Spleen (tissue), 11 donors: ENCODE measurements at regions not wholly inside any gene's neighbourhood (a gene's known extent, or its start where the extent isn't known, plus 50 kb on each side); places are given as distances from the start of the nearest gene placed in this dataset.

Source experiments
- DNase-seq: peaks from one replicate; pipeline ENCODE4 v3.0.0-alpha.2; 2020
- H3K27ac ChIP-seq, 8 donors: fragments of 200-600 bp; sonication (generic) in 7 of 8; 1 replicate in 4 of 8; 2 replicates in 4 of 8; pipeline versions ENCODE4 v1.5.0 to v1.8.0; 2016 to 2021; ENCODE audit warnings: inconsistent platforms in 4 of 8, mild to moderate bottlenecking in 4 of 8, moderate library complexity in 1 of 8
- H3K27me3 ChIP-seq, 7 donors: fragments of 200-600 bp; sonication (generic) in 6 of 7; replicated peaks in 1 of 7; 1 replicate in 4 of 7; 2 replicates in 3 of 7; pipeline versions ENCODE4 v1.5.0 to v1.8.0; 2016 to 2021; ENCODE audit warnings: inconsistent platforms in 3 of 7, mild to moderate bottlenecking in 1 of 7
- H3K36me3 ChIP-seq, 6 donors: fragments of 200-600 bp; sonication (generic) in 5 of 6; 1 replicate in 4 of 6; 2 replicates in 2 of 6; pipeline versions ENCODE4 v1.5.0 to v1.8.0; 2016 to 2021; ENCODE audit warnings: inconsistent platforms in 2 of 6
- H3K4me1 ChIP-seq, 6 donors: fragments of 200-600 bp; sonication (generic) in 5 of 6; 1 replicate in 3 of 6; 2 replicates in 3 of 6; pipeline versions ENCODE4 v1.5.0 to v1.8.0; 2016 to 2021; ENCODE audit warnings: inconsistent platforms in 3 of 6
- H3K4me3 ChIP-seq, 8 donors: fragments of 200-600 bp; sonication (generic) in 7 of 8; 1 replicate in 4 of 8; 2 replicates in 4 of 8; pipeline versions ENCODE4 v1.5.0 to v1.8.0; 2016 to 2021; ENCODE audit warnings: inconsistent platforms in 4 of 8, mild to moderate bottlenecking in 4 of 8, moderate library complexity in 2 of 8
- H3K9me3 ChIP-seq, 8 donors: fragments of 200-600 bp; sonication (generic) in 7 of 8; 1 replicate in 4 of 8; 2 replicates in 4 of 8; pipeline versions ENCODE4 v1.5.0 to v1.8.0; 2016 to 2021; ENCODE audit warnings: inconsistent platforms in 4 of 8
- CTCF ChIP-seq, 11 experiments: fragments of 200-600 bp in 7 of 11; fragments of 450-650 bp in 4 of 11; sonication (generic) in 4 of 11; IDR thresholded peaks in 8 of 11; conservative IDR thresholded peaks in 3 of 11; 1 replicate in 7 of 11; 2 replicates in 4 of 11; pipeline versions ENCODE4 v1.4.0 to v1.8.0; 2016 to 2021; ENCODE audit warnings: antibody characterized with exemption in 11 of 11, inconsistent platforms in 4 of 11, mild to moderate bottlenecking in 1 of 11
- POLR2A ChIP-seq, 3 donors: fragments of 450-650 bp; IDR thresholded peaks; one replicate each; pipeline ENCODE4 v1.5.1; 2017; ENCODE audit warnings: antibody characterized with exemption in 3 of 3, mild to moderate bottlenecking in 1 of 3
- POLR2AphosphoS5 ChIP-seq, 3 donors: sonication (generic); formaldehyde crosslinking; IDR thresholded peaks; one replicate each; pipeline ENCODE4 v1.5.1; 2017; ENCODE audit warnings: antibody characterized with exemption in 3 of 3
- WGBS, 5 donors: extraction: QIAGEN DNeasy Blood & Tissue Kit in 3 of 5; methylation state at CpG; one replicate each; pipeline versions ENCODE4 v1.1.5 to v1.1.7; 2013 to 2018; 5-methylcytosine and 5-hydroxymethylcytosine counted together
- intact Hi-C: fragments of 100-400 bp; cut with DNase I; formaldehyde crosslinking; loops from one replicate; pipeline ENCODE4 v1.15.0; 2023; ENCODE audit warnings: low total_unique reads
- donor health status: healthy with polysubstance abuse.
- donor health status: DM: no; HTN: no; CAD: no; lungs with moderate emphysema.
- donor health status: DM: no; HTN: no; CAD: no.
- donor health status: Bipolar disorder and iron deficiency.
- donor health status: healthy.
- donor health status: DM: no; HTN: no; CAD: no.
- donor health status: DM: yes; HTN: yes; CAD: no.

- Histone ChIP-seq H3K4me3 (no peak overlapping the region), H3K4me1 (no peaks in the 10 kb centered on the region), H3K9me3 (no peaks in the 10 kb centered on the region), H3K27ac (no peak overlapping the region), H3K36me3 (no peaks in the 10 kb centered on the region), H3K27me3 (peaks cover 0 to 24% (median 0%) of the 10 kb centered on the region in 7 donors)
- intact Hi-C loops = no loop called here
- no peak for TF ChIP-seq POLR2AphosphoS5 (IDR thresholded peaks at IDR 0.05)
- TF ChIP-seq POLR2A (IDR thresholded peaks at IDR 0.05) = no peak
- TF ChIP-seq CTCF (IDR thresholded peaks at IDR 0.05 in 8 of 11, conservative IDR thresholded peaks at IDR 0.05 in 3 of 11) = no peak
- no peak for DNase-seq
- 78 to 88% (median 86%) methylated on average over 3 of the region's 3 CpGs for WGBS, 5 donors
These were observed 155.3 kb downstream of the MRM1 start for GRCh38 chr17:36756695-36757094.

GRCh38 chr17:36760425-36760824 is 159.0 kb downstream of the MRM1 start:
- DNase-seq = peak; percentile 9
- Histone ChIP-seq H3K27ac (no peak overlapping the region), H3K9me3 (no peaks in the 10 kb centered on the region), H3K36me3 (no peaks in the 10 kb centered on the region), H3K4me3 (no peak overlapping the region), H3K4me1 (peaks cover 0 to 14% (median 5%) of the 10 kb centered on the region in 6 donors), H3K27me3 (peaks cover 0 to 7% (median 0%) of the 10 kb centered on the region in 7 donors)
- TF ChIP-seq POLR2AphosphoS5 (IDR thresholded peaks at IDR 0.05) (no peak), POLR2A (IDR thresholded peaks at IDR 0.05) (no peak), CTCF (IDR thresholded peaks at IDR 0.05 in 8 of 11, conservative IDR thresholded peaks at IDR 0.05 in 3 of 11) (no peak)
- 65 to 78% (median 71%) methylated on average over 5 of the region's 5 CpGs for WGBS, 5 donors
- intact Hi-C loops = no loop called here

- H3K4me3 ChIP-seq = no peak overlapping the region
- WGBS, 5 donors = 78 to 90% (median 86%) methylated on average over 25 to 26 of the region's 26 CpGs
- H3K4me1 ChIP-seq = peaks cover 0 to 14% (median 5%) of the 10 kb centered on the region in 6 donors
- peak; percentile 52 for DNase-seq
- intact Hi-C loops = no loop called here
- H3K27me3 ChIP-seq = peaks cover 0 to 13% (median 0%) of the 10 kb centered on the region in 7 donors
- TF ChIP-seq CTCF (IDR thresholded peaks at IDR 0.05 in 8 of 11, conservative IDR thresholded peaks at IDR 0.05 in 3 of 11) (no peak), POLR2A (IDR thresholded peaks at IDR 0.05) (no peak), POLR2AphosphoS5 (IDR thresholded peaks at IDR 0.05) (no peak)
- H3K27ac ChIP-seq = no peak overlapping the region
- no peaks in the 10 kb centered on the region for H3K36me3 ChIP-seq
- no peaks in the 10 kb centered on the region for H3K9me3 ChIP-seq
These were observed 160.0 kb downstream of the MRM1 start for GRCh38 chr17:36761203-36761950.

- no peaks in the 10 kb centered on the region for H3K36me3 ChIP-seq
- TF ChIP-seq POLR2A (IDR thresholded peaks at IDR 0.05) = no peak
- TF ChIP-seq POLR2AphosphoS5 (IDR thresholded peaks at IDR 0.05) = no peak
- no peak for TF ChIP-seq CTCF (IDR thresholded peaks at IDR 0.05 in 8 of 11, conservative IDR thresholded peaks at IDR 0.05 in 3 of 11)
- 57 to 74% (median 68%) methylated on average over 17 to 18 of the region's 18 CpGs for WGBS, 5 donors
- intact Hi-C loops = no loop called here
- peak; percentile 41 for DNase-seq
- no peak overlapping the region for H3K4me3 ChIP-seq
- peaks cover 0 to 14% (median 5%) of the 10 kb centered on the region in 6 donors for H3K4me1 ChIP-seq
- no peak overlapping the region for H3K27ac ChIP-seq
- H3K27me3 ChIP-seq = peaks cover 0 to 39% (median 0%) of the 10 kb centered on the region in 7 donors
- H3K9me3 ChIP-seq = no peaks in the 10 kb centered on the region
These were observed 164.2 kb downstream of the MRM1 start for GRCh38 chr17:36765436-36766043.
